Activated CD8-positive, alpha-beta memory T cell treated with anti-CD3 and anti-CD28 coated beads, Interleukin-2, amount 10 ng/mL, durations not matched to agents 7 days and 5 days (primary cell): ENCODE measurements at regions not wholly inside any gene's neighbourhood (a gene's known extent, or its start where the extent isn't known, plus 50 kb on each side); places are given as distances from the start of the nearest gene placed in this dataset.

Source experiments
- ATAC-seq: fragments of 150-1000 bp; cut with Tn5 transposase; one replicate; pipeline ENCODE4 v1.10.0; 2021; ENCODE audit warnings: moderate library complexity
- CTCF ChIA-PET: fragments of 350-600 bp; sonication (Branson Sonifier 250); formaldehyde crosslinking; loops from one replicate; lab custom pipeline; 2021; ENCODE audit warnings: antibody characterized with exemption; lab: Charles Lee
- DNase-seq: peaks from one replicate; pipeline ENCODE4 v3.0.0-alpha.2; 2020
- H3K27ac Mint-ChIP-seq: one replicate; pipeline ENCODE4 v1.8.0; 2021; ENCODE audit warnings: mild to moderate bottlenecking, mixed read lengths
- H3K27me3 Mint-ChIP-seq: one replicate; pipeline ENCODE4 v1.8.0; 2021; ENCODE audit warnings: mixed read lengths
- H3K36me3 Mint-ChIP-seq: one replicate; pipeline ENCODE4 v1.8.0; 2021; ENCODE audit warnings: mild to moderate bottlenecking, mixed read lengths
- H3K4me1 Mint-ChIP-seq: one replicate; pipeline ENCODE4 v1.8.0; 2021; ENCODE audit warnings: mixed read lengths
- H3K4me3 Mint-ChIP-seq: one replicate; pipeline ENCODE4 v1.8.0; 2021; ENCODE audit warnings: mild to moderate bottlenecking, moderate library complexity, mixed read lengths
- H3K9me3 Mint-ChIP-seq: one replicate; pipeline ENCODE4 v1.8.0; 2022; ENCODE audit warnings: low read depth, mixed read lengths

DNA sequence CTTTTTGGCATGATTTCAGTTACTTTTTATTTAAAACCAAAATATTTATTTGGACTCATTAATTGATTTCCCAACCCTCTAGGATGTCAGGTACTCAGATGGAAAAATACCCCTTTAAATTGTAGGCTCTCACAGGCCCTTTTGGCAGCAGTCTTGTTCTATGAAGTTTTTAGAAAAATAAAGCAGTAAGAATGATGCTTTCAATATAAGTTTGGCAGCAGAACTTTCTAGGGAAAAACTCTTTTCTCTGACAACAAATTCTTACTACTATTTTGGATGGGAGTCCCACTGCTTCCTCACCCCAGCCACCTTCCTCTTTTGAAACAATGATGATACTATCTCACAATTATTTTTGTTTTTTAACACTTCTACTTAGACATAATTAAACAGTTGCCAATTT lies 581.6 kb upstream of the SGCG start:
- no peak overlapping the region for H3K4me3 Mint-ChIP-seq
- no peaks in the 10 kb centered on the region for H3K36me3 Mint-ChIP-seq
- no peaks in the 10 kb centered on the region for H3K27me3 Mint-ChIP-seq

GRCh38 chr13:22618002-22618401 lies 562.8 kb upstream of the SGCG start:
- no peak overlapping the region for H3K4me3 Mint-ChIP-seq
- no peaks in the 10 kb centered on the region for H3K4me1 Mint-ChIP-seq
- CTCF ChIA-PET = no interaction called here
- no peak overlapping the region for H3K27ac Mint-ChIP-seq
- DNase-seq = no peak
- no peak for ATAC-seq
- no peaks in the 10 kb centered on the region for H3K9me3 Mint-ChIP-seq
- H3K27me3 Mint-ChIP-seq = no peaks in the 10 kb centered on the region
- no peaks in the 10 kb centered on the region for H3K36me3 Mint-ChIP-seq

More for the DNA sequence above, 581.6 kb upstream of the SGCG start:
- Mint-ChIP-seq H3K27ac (no peak overlapping the region), H3K9me3 (peaks cover 2% of the 10 kb centered on the region), H3K4me1 (no peaks in the 10 kb centered on the region)
- CTCF ChIA-PET = no interaction called here
- DNase-seq (no peak), ATAC-seq (no peak)

DNA sequence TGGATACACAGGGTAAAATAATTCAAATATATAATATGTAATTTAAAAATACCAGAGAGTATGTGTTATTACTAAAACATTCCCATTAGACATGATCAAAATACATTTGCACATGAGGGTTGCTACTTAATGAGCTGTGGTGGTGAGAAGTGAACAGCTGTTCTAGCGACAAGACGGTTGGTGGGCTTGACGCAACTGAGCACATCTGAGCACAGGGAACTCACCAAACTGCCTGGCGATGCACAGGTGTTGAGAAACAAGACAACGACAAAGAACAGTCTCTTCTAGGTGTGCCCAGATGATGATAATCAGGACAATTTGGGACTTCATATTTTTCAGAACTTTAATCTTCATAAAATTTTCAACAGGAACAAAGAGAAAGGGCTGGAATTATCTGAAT lies 555.1 kb upstream of the SGCG start:
- H3K4me1 Mint-ChIP-seq = no peaks in the 10 kb centered on the region
- CTCF ChIA-PET = no interaction called here
- H3K27ac Mint-ChIP-seq = no peak overlapping the region

DNA sequence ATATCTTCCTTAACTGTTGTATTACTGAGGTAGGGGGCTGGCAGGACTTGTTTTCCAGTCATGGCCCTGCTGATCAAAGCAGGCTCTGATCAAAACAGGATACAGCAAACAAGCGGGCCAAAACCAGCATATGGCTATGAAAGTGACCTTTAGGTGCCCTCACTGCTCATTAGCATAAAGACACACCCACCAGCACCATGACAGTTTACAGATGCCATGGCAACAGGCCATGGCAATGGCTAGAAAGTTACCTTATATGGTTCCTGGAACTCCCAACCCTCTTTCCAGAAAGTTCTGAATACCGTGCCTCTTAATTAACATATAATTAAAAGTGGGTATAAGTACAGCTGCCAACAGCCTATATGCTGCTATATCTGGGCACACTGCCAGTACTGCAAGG lies 551.4 kb upstream of the SGCG start:
- CTCF ChIA-PET = no interaction called here
- no peaks in the 10 kb centered on the region for H3K36me3 Mint-ChIP-seq
- H3K4me3 Mint-ChIP-seq = no peak overlapping the region
- no peaks in the 10 kb centered on the region for H3K4me1 Mint-ChIP-seq
- H3K27ac Mint-ChIP-seq = no peak overlapping the region
- DNase-seq = no peak
- peaks cover 3% of the 10 kb centered on the region for H3K9me3 Mint-ChIP-seq
- no peak for ATAC-seq
- no peaks in the 10 kb centered on the region for H3K27me3 Mint-ChIP-seq

More for the DNA sequence above, 555.1 kb upstream of the SGCG start:
- Mint-ChIP-seq H3K9me3 (no peaks in the 10 kb centered on the region), H3K4me3 (no peak overlapping the region), H3K36me3 (no peaks in the 10 kb centered on the region), H3K27me3 (no peaks in the 10 kb centered on the region)
- DNase-seq (no peak), ATAC-seq (no peak)

DNA sequence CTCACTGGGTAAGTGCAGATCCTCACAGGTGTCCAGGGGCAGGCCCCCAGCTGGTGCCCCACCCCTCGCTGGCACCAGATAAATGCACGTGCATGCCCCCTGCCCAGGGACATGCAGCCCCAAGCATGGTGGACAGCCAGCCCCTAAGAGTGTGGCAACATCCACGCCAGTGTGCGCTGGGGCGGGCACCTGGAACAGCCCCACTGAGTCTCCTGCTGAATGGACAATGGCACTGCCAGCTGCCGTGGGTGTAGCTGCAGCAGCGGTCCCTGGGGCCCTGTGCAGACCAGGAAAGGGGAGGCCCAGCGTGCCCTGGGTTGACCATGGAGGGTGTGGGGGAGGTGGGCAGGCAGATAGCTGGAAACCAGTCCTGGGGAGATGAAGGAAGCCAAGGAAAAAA lies 538.7 kb upstream of the SGCG start:
- no peaks in the 10 kb centered on the region for H3K4me1 Mint-ChIP-seq
- no peaks in the 10 kb centered on the region for H3K27me3 Mint-ChIP-seq
- no peak overlapping the region for H3K27ac Mint-ChIP-seq
- ATAC-seq = no peak
- no peaks in the 10 kb centered on the region for H3K36me3 Mint-ChIP-seq
- H3K4me3 Mint-ChIP-seq = no peak overlapping the region
- no peak for DNase-seq
- peaks cover 3% of the 10 kb centered on the region for H3K9me3 Mint-ChIP-seq
- CTCF ChIA-PET = no interaction called here

DNA sequence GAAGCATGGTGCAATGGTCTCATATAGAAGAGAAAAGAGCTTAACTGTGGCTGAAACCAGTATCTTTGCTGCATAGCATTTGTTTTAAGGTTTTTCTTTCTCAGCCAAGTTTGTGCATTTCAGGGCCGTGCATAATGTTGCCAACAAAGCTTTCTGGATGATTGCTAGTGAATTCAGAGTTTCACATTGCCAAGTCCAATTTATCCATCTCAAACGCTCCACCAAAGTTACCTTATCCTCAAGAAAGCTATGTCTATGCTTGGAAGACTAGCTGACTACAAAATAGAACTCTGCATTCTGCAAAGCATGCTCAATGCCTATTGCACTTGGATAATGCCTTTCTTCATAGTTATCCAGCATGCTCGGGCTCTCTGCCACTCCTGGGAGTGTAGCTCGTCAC lies 535.8 kb upstream of the SGCG start:
- H3K27me3 Mint-ChIP-seq = no peaks in the 10 kb centered on the region
- CTCF ChIA-PET = interaction anchor here (0.5 kb wide), 1 partner anchor 1048 kb away, joined by 3 read pairs; no protein-coding TSS in a partner anchor
- H3K9me3 Mint-ChIP-seq = peaks cover 3% of the 10 kb centered on the region
- no peaks in the 10 kb centered on the region for H3K36me3 Mint-ChIP-seq
- no peak for ATAC-seq
- no peaks in the 10 kb centered on the region for H3K4me1 Mint-ChIP-seq
- no peak overlapping the region for H3K27ac Mint-ChIP-seq
- no peak overlapping the region for H3K4me3 Mint-ChIP-seq
- no peak for DNase-seq

GRCh38 chr13:22647156-22647850 lies 533.5 kb upstream of the SGCG start:
- ATAC-seq (no peak), DNase-seq (no peak)
- H3K9me3 Mint-ChIP-seq = peaks cover 3% of the 10 kb centered on the region
- no peaks in the 10 kb centered on the region for H3K27me3 Mint-ChIP-seq
- no peak overlapping the region for H3K27ac Mint-ChIP-seq
- no peaks in the 10 kb centered on the region for H3K4me1 Mint-ChIP-seq
- no peak overlapping the region for H3K4me3 Mint-ChIP-seq
- H3K36me3 Mint-ChIP-seq = no peaks in the 10 kb centered on the region
- CTCF ChIA-PET = no interaction called here

DNA sequence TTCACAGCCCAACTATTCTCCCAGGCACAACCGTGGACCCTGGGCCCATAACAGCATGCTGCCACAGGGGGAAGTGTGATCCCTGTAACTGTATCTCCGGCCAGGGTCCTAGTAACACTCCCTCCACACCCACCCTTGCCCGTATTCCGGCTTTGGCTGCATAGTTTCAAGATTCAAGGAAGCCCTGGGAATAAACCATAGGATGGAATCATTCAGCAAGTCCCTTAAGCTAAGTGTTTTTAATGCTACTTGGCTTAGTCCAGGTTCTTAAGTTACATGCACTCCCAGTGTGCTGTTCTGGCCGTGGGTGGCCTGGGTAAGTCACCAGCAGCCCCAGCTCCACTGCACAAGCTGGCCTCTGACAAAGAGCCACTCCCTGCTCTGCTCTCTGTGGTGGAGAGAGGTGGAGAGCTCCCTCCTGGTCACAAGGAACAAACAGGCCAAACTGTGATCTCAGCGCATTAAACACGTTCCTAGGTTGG lies 532.4 kb upstream of the SGCG start:
- Mint-ChIP-seq H3K4me3 (no peak overlapping the region), H3K4me1 (no peaks in the 10 kb centered on the region), H3K27me3 (no peaks in the 10 kb centered on the region), H3K36me3 (no peaks in the 10 kb centered on the region), H3K9me3 (no peaks in the 10 kb centered on the region), H3K27ac (no peak overlapping the region)
- DNase-seq = no peak
- CTCF ChIA-PET = no interaction called here
- no peak for ATAC-seq

DNA sequence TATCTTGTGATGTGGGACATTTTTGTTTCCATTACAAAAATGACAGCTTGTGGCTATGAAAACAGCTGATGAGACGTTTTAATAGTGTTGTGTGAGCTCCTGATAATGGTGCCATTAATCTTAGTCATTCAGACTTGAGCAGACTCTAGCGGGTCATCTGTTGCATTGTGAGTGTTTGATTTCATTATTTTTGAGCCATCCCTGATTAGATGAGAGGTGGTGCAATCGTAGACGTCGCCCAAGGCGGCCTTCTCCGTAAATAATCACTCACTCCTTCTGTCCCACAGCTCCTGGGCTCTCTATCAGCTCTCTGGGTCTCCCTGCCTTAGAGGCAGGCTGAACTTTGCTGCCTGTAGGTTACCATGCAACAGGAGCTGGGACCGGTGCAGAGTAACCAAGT lies 528.0 kb upstream of the SGCG start:
- DNase-seq (no peak), ATAC-seq (no peak)
- H3K4me3 Mint-ChIP-seq = no peak overlapping the region
- H3K9me3 Mint-ChIP-seq = no peaks in the 10 kb centered on the region
- H3K27me3 Mint-ChIP-seq = no peaks in the 10 kb centered on the region
- no peaks in the 10 kb centered on the region for H3K36me3 Mint-ChIP-seq
- H3K27ac Mint-ChIP-seq = no peak overlapping the region
- no peaks in the 10 kb centered on the region for H3K4me1 Mint-ChIP-seq
- CTCF ChIA-PET = no interaction called here

GRCh38 chr13:22653866-22654265 lies 526.9 kb upstream of the SGCG start:
- no peaks in the 10 kb centered on the region for H3K4me1 Mint-ChIP-seq
- CTCF ChIA-PET = no interaction called here
- H3K36me3 Mint-ChIP-seq = no peaks in the 10 kb centered on the region
- no peak overlapping the region for H3K27ac Mint-ChIP-seq
- no peaks in the 10 kb centered on the region for H3K27me3 Mint-ChIP-seq
- no peaks in the 10 kb centered on the region for H3K9me3 Mint-ChIP-seq
- no peak for ATAC-seq
- DNase-seq = no peak
- no peak overlapping the region for H3K4me3 Mint-ChIP-seq

GRCh38 chr13:22655106-22655852 lies 525.5 kb upstream of the SGCG start:
- H3K27me3 Mint-ChIP-seq = no peaks in the 10 kb centered on the region
- no peak overlapping the region for H3K27ac Mint-ChIP-seq
- H3K36me3 Mint-ChIP-seq = no peaks in the 10 kb centered on the region
- CTCF ChIA-PET = no interaction called here
- DNase-seq (no peak), ATAC-seq (no peak)
- H3K4me1 Mint-ChIP-seq = no peaks in the 10 kb centered on the region
- no peaks in the 10 kb centered on the region for H3K9me3 Mint-ChIP-seq
- no peak overlapping the region for H3K4me3 Mint-ChIP-seq

GRCh38 chr13:22662771-22663170 lies 518.0 kb upstream of the SGCG start:
- Mint-ChIP-seq H3K9me3 (no peaks in the 10 kb centered on the region), H3K36me3 (no peaks in the 10 kb centered on the region), H3K4me3 (no peak overlapping the region), H3K27me3 (no peaks in the 10 kb centered on the region), H3K4me1 (no peaks in the 10 kb centered on the region), H3K27ac (no peak overlapping the region)
- DNase-seq = no peak
- CTCF ChIA-PET = no interaction called here
- no peak for ATAC-seq

DNA sequence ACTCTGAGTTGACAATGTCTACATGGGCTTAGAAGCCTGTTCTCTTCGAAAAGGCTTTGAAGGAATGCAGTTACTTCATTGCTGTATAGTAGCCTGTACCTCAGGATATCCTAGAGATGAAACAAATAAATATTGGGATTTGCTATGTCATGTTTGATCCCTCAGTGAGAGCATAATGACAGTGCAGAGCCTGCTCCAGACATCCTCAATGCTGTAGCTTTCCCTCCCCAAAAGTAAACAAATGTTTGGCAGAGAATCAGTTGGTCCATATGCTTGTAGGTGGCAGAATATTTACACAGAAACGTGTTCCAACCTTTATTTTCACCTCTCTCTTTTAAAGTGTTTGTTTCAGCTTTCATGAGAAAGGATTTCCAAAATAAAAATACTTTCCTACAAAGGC lies 515.3 kb upstream of the SGCG start:
- no peaks in the 10 kb centered on the region for H3K36me3 Mint-ChIP-seq
- DNase-seq = no peak
- ATAC-seq = no peak
- no peak overlapping the region for H3K27ac Mint-ChIP-seq
- no peak overlapping the region for H3K4me3 Mint-ChIP-seq
- H3K27me3 Mint-ChIP-seq = no peaks in the 10 kb centered on the region
- CTCF ChIA-PET = no interaction called here
- no peaks in the 10 kb centered on the region for H3K9me3 Mint-ChIP-seq
- H3K4me1 Mint-ChIP-seq = no peaks in the 10 kb centered on the region

GRCh38 chr13:22690756-22691155 lies 490.0 kb upstream of the SGCG start:
- ATAC-seq = no peak
- Mint-ChIP-seq H3K4me3 (no peak overlapping the region), H3K27ac (no peak overlapping the region), H3K4me1 (no peaks in the 10 kb centered on the region), H3K27me3 (no peaks in the 10 kb centered on the region), H3K36me3 (no peaks in the 10 kb centered on the region), H3K9me3 (peaks cover 8% of the 10 kb centered on the region)
- CTCF ChIA-PET = no interaction called here
- no peak for DNase-seq
